ENCODE measurements at regions not wholly inside any gene's neighbourhood (a gene's known extent, or its start where the extent isn't known, plus 50 kb on each side); places are given as distances from the start of the nearest gene placed in this dataset.

DNA sequence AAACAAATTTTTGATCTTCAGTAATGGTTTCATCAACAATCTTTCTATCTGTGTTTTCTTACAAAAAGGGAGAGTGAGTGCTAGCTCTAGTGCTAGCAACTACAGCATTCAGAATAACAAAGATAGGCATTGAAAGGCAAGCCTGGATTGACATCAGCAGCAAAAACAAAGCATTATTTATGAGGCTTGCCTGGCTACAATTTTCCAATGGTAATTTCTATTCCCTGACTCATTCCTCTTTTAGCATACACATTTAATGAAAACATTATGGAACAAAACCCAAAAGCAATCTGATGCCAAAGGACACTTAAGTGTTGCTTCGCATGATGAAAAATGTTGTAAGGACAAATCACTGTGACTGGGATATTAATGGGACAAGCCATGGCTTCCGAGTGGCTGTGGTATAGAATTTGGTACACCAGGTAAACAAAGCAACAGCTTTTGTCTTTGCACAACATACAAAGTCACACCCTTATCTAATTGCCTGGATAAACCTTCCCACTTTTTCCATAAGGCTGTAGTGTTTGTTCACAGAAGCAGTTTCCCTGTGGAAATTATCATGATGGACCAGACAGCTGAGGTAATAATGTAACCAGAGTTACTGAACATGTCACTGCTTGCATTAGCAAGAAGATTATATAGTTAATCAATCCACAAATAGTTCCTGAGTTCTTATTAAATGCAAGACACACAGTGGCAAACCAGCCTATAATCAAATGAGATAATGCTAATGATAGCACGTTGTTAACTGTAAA, 179.8 kb upstream of the EDIL3 start:
- Histone ChIP-seq H3K18ac (ENCODE audit: low read length) (no peak overlapping the region), H3K9me3 (replicated peaks in 1 of 2; ENCODE audit: control insufficient read depth in 2 of 2, insufficient read depth in 1 of 2, low read depth in 1 of 2, low read length in 2 of 2) (no peaks in the 10 kb centered on the region), H3K9ac (ENCODE audit: low read depth, low read length, poor library complexity) (no peak overlapping the region), H2AFZ (ENCODE audit: low read length) (no peak overlapping the region), H4K8ac (ENCODE audit: low read depth, low read length) (no peak overlapping the region), H3K14ac (ENCODE audit: low read length) (no peak overlapping the region), H3K23ac (ENCODE audit: low read depth, low read length, poor library complexity) (no peak overlapping the region), H3K27me3 (ENCODE audit: control insufficient read depth in 3 of 3, insufficient read depth in 3 of 3, low read depth in 1 of 3, low read length in 3 of 3) (no peaks in the 10 kb centered on the region), H2BK120ac (ENCODE audit: low read depth, low read length) (no peak overlapping the region), H2BK15ac (ENCODE audit: low read length) (no peak overlapping the region), H3K36me3 (replicated peaks in 1 of 2; ENCODE audit: control insufficient read depth in 2 of 2, insufficient read depth in 2 of 2, low read length in 2 of 2) (no peaks in the 10 kb centered on the region), H2BK12ac (ENCODE audit: low read length) (no peak overlapping the region), H3K79me1 (ENCODE audit: low read depth, low read length) (no peaks in the 10 kb centered on the region), H2AK5ac (ENCODE audit: low read depth, low read length) (no peak overlapping the region), H3K4me3 (ENCODE audit: low read length in 2 of 2) (no peak overlapping the region), H4K91ac (ENCODE audit: low read depth, low read length, poor library complexity) (no peak overlapping the region), H2BK5ac (ENCODE audit: low read length) (no peak overlapping the region), H3K4me2 (ENCODE audit: insufficient read depth, low read length, poor library complexity, severe bottlenecking) (no peak overlapping the region), H3K4me1 (ENCODE audit: control insufficient read depth in 2 of 2, insufficient read depth in 1 of 2, low read depth in 1 of 2, low read length in 2 of 2) (peaks cover 2 to 17% of the 10 kb centered on the region in 2 donors), H3K4ac (ENCODE audit: low read length) (no peak overlapping the region), H3K27ac (replicated peaks; ENCODE audit: low read length) (no peak overlapping the region)
- no peak for DNase-seq (ENCODE audit: low spot score)
- no CpG with 5 or more reads among the region's 3 CpGs for WGBS, 2 donors (ENCODE audit: extremely low coverage in 2 of 2, insufficient read length in 2 of 2, insufficient replicate concordance in 1 of 2)

DNA sequence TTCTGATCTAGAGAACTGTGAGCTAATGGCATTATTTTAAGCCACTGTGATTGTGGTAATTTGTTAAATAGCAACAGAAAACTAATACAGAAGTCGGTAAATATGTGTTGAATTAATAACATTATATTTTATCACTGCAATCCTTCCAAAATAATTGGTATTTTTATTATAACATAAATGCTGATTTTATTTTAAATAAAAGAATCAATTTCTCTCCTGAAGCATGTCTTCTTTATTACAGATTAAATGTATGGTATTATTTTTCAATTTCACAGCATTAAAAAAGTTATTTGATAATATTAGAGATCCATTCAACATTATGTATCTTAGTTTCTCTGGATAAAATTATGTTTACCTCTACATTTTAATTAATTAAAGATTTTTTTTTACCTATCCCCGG, 165.5 kb upstream of the EDIL3 start:
- no peaks in the 10 kb centered on the region for H3K36me3 ChIP-seq (replicated peaks in 1 of 2; ENCODE audit: control insufficient read depth in 2 of 2, insufficient read depth in 2 of 2, low read length in 2 of 2)
- no peak overlapping the region for H3K23ac ChIP-seq (ENCODE audit: low read depth, low read length, poor library complexity)
- H3K18ac ChIP-seq (ENCODE audit: low read length) = no peak overlapping the region
- no peak overlapping the region for H3K4ac ChIP-seq (ENCODE audit: low read length)
- no peak overlapping the region for H3K4me3 ChIP-seq (ENCODE audit: low read length in 2 of 2)
- H3K9ac ChIP-seq (ENCODE audit: low read depth, low read length, poor library complexity) = no peak overlapping the region
- H3K4me2 ChIP-seq (ENCODE audit: insufficient read depth, low read length, poor library complexity, severe bottlenecking) = no peak overlapping the region
- H3K79me1 ChIP-seq (ENCODE audit: low read depth, low read length) = no peaks in the 10 kb centered on the region
- H2BK5ac ChIP-seq (ENCODE audit: low read length) = no peak overlapping the region
- no CpG with 5 or more reads among the region's 2 CpGs for WGBS, 2 donors (ENCODE audit: extremely low coverage in 2 of 2, insufficient read length in 2 of 2, insufficient replicate concordance in 1 of 2)
- H2AK5ac ChIP-seq (ENCODE audit: low read depth, low read length) = no peak overlapping the region
- H3K14ac ChIP-seq (ENCODE audit: low read length) = no peak overlapping the region
- no peak for DNase-seq (ENCODE audit: low spot score)
- no peak overlapping the region for H2BK12ac ChIP-seq (ENCODE audit: low read length)
- no peak overlapping the region for H4K8ac ChIP-seq (ENCODE audit: low read depth, low read length)
- H3K27me3 ChIP-seq (ENCODE audit: control insufficient read depth in 3 of 3, insufficient read depth in 3 of 3, low read depth in 1 of 3, low read length in 3 of 3) = no peaks in the 10 kb centered on the region
- H2AFZ ChIP-seq (ENCODE audit: low read length) = no peak overlapping the region
- no peak overlapping the region for H2BK15ac ChIP-seq (ENCODE audit: low read length)
- no peaks in the 10 kb centered on the region for H3K9me3 ChIP-seq (replicated peaks in 1 of 2; ENCODE audit: control insufficient read depth in 2 of 2, insufficient read depth in 1 of 2, low read depth in 1 of 2, low read length in 2 of 2)
- H2BK120ac ChIP-seq (ENCODE audit: low read depth, low read length) = no peak overlapping the region
- no peaks in the 10 kb centered on the region for H3K4me1 ChIP-seq (ENCODE audit: control insufficient read depth in 2 of 2, insufficient read depth in 1 of 2, low read depth in 1 of 2, low read length in 2 of 2)
- H3K27ac ChIP-seq (replicated peaks; ENCODE audit: low read length) = no peak overlapping the region
- H4K91ac ChIP-seq (ENCODE audit: low read depth, low read length, poor library complexity) = no peak overlapping the region

DNA sequence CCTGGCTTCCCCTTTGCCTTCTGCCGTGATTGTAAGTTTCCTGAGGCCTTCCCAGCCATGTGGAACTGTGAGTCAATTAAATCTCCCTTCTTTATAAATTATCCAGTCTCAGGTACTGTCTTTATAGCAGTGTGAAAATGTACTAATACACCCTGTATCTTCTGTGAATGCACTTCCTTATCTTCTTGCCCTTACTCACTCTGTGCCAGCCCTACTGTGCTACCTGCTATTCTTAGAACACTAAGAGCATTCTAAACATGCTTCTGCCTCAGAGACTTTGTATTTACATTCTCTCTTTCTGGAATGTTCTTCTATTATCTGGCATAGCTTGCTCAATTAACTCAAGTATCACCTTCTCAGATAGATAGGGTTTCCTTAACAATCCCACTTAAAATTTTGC, 164.4 kb upstream of the EDIL3 start:
- no peak overlapping the region for H3K4me3 ChIP-seq (ENCODE audit: low read length in 2 of 2)
- no peaks in the 10 kb centered on the region for H3K36me3 ChIP-seq (replicated peaks in 1 of 2; ENCODE audit: control insufficient read depth in 2 of 2, insufficient read depth in 2 of 2, low read length in 2 of 2)
- no peak overlapping the region for H2BK5ac ChIP-seq (ENCODE audit: low read length)
- H3K4ac ChIP-seq (ENCODE audit: low read length) = no peak overlapping the region
- no peaks in the 10 kb centered on the region for H3K4me1 ChIP-seq (ENCODE audit: control insufficient read depth in 2 of 2, insufficient read depth in 1 of 2, low read depth in 1 of 2, low read length in 2 of 2)
- H3K4me2 ChIP-seq (ENCODE audit: insufficient read depth, low read length, poor library complexity, severe bottlenecking) = no peak overlapping the region
- no peaks in the 10 kb centered on the region for H3K9me3 ChIP-seq (replicated peaks in 1 of 2; ENCODE audit: control insufficient read depth in 2 of 2, insufficient read depth in 1 of 2, low read depth in 1 of 2, low read length in 2 of 2)
- H2BK120ac ChIP-seq (ENCODE audit: low read depth, low read length) = no peak overlapping the region
- no peak for DNase-seq (ENCODE audit: low spot score)
- WGBS, 2 donors (ENCODE audit: extremely low coverage in 2 of 2, insufficient read length in 2 of 2, insufficient replicate concordance in 1 of 2) = no CpG with 5 or more reads among the region's 1 CpG
- no peak overlapping the region for H2BK12ac ChIP-seq (ENCODE audit: low read length)
- no peaks in the 10 kb centered on the region for H3K27me3 ChIP-seq (ENCODE audit: control insufficient read depth in 3 of 3, insufficient read depth in 3 of 3, low read depth in 1 of 3, low read length in 3 of 3)
- H3K18ac ChIP-seq (ENCODE audit: low read length) = no peak overlapping the region
- no peak overlapping the region for H2AFZ ChIP-seq (ENCODE audit: low read length)
- H3K79me1 ChIP-seq (ENCODE audit: low read depth, low read length) = no peaks in the 10 kb centered on the region
- H3K23ac ChIP-seq (ENCODE audit: low read depth, low read length, poor library complexity) = no peak overlapping the region
- no peak overlapping the region for H4K91ac ChIP-seq (ENCODE audit: low read depth, low read length, poor library complexity)
- no peak overlapping the region for H2AK5ac ChIP-seq (ENCODE audit: low read depth, low read length)
- no peak overlapping the region for H3K14ac ChIP-seq (ENCODE audit: low read length)
- no peak overlapping the region for H3K9ac ChIP-seq (ENCODE audit: low read depth, low read length, poor library complexity)
- no peak overlapping the region for H2BK15ac ChIP-seq (ENCODE audit: low read length)
- H3K27ac ChIP-seq (replicated peaks; ENCODE audit: low read length) = no peak overlapping the region
- no peak overlapping the region for H4K8ac ChIP-seq (ENCODE audit: low read depth, low read length)

DNA sequence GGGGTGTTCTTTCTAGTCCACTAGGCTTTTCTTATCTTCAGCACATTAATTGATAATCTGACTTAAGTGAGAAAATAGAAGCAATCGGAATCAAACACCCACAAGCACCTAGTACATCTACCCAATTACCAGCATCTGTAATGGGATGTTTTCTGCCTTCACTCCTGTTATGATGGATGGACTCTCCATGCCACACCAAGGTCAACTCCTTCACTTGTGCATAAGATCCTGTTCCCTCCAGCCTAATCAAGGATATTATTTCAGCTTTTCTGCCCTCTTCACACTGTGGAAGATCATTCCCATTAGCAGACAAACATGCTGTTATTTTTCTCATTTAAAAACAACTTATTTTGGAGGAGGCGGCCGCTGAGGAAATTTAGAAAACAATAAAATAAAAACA, 162.0 kb upstream of the EDIL3 start:
- no peak overlapping the region for H2AK5ac ChIP-seq (ENCODE audit: low read depth, low read length)
- no peaks in the 10 kb centered on the region for H3K36me3 ChIP-seq (replicated peaks in 1 of 2; ENCODE audit: control insufficient read depth in 2 of 2, insufficient read depth in 2 of 2, low read length in 2 of 2)
- no peak overlapping the region for H2AFZ ChIP-seq (ENCODE audit: low read length)
- H3K27ac ChIP-seq (replicated peaks; ENCODE audit: low read length) = no peak overlapping the region
- H2BK5ac ChIP-seq (ENCODE audit: low read length) = no peak overlapping the region
- H3K4me2 ChIP-seq (ENCODE audit: insufficient read depth, low read length, poor library complexity, severe bottlenecking) = no peak overlapping the region
- no peak overlapping the region for H3K4ac ChIP-seq (ENCODE audit: low read length)
- H3K27me3 ChIP-seq (ENCODE audit: control insufficient read depth in 3 of 3, insufficient read depth in 3 of 3, low read depth in 1 of 3, low read length in 3 of 3) = no peaks in the 10 kb centered on the region
- DNase-seq (ENCODE audit: low spot score) = no peak
- no peak overlapping the region for H2BK12ac ChIP-seq (ENCODE audit: low read length)
- no peak overlapping the region for H3K9ac ChIP-seq (ENCODE audit: low read depth, low read length, poor library complexity)
- no peak overlapping the region for H2BK120ac ChIP-seq (ENCODE audit: low read depth, low read length)
- no peak overlapping the region for H4K8ac ChIP-seq (ENCODE audit: low read depth, low read length)
- H3K79me1 ChIP-seq (ENCODE audit: low read depth, low read length) = no peaks in the 10 kb centered on the region
- H3K9me3 ChIP-seq (replicated peaks in 1 of 2; ENCODE audit: control insufficient read depth in 2 of 2, insufficient read depth in 1 of 2, low read depth in 1 of 2, low read length in 2 of 2) = no peaks in the 10 kb centered on the region
- H3K18ac ChIP-seq (ENCODE audit: low read length) = no peak overlapping the region
- H4K91ac ChIP-seq (ENCODE audit: low read depth, low read length, poor library complexity) = no peak overlapping the region
- WGBS, 2 donors (ENCODE audit: extremely low coverage in 2 of 2, insufficient read length in 2 of 2, insufficient replicate concordance in 1 of 2) = no CpG with 5 or more reads among the region's 3 CpGs
- H3K4me1 ChIP-seq (ENCODE audit: control insufficient read depth in 2 of 2, insufficient read depth in 1 of 2, low read depth in 1 of 2, low read length in 2 of 2) = no peaks in the 10 kb centered on the region
- no peak overlapping the region for H2BK15ac ChIP-seq (ENCODE audit: low read length)
- no peak overlapping the region for H3K4me3 ChIP-seq (ENCODE audit: low read length in 2 of 2)
- no peak overlapping the region for H3K23ac ChIP-seq (ENCODE audit: low read depth, low read length, poor library complexity)
- H3K14ac ChIP-seq (ENCODE audit: low read length) = no peak overlapping the region
